Sigmoid colon (tissue), 6 donors: ENCODE measurements at regions not wholly inside any gene's neighbourhood (a gene's known extent, or its start where the extent isn't known, plus 50 kb on each side); places are given as distances from the start of the nearest gene placed in this dataset.

Experiments
- DNase-seq: peaks from one replicate; pipeline ENCODE4 v3.0.0-alpha.2; 2019
- H3K27ac ChIP-seq, 4 donors: fragments of 200-600 bp; sonication (generic); one replicate each; pipeline ENCODE4 v1.5.1; 2016 to 2019; ENCODE audit warnings: mild to moderate bottlenecking in 1 of 4
- H3K27me3 ChIP-seq, 3 donors: fragments of 200-600 bp; sonication (generic); one replicate each; pipeline ENCODE4 v1.5.1; 2019; ENCODE audit warnings: mild to moderate bottlenecking in 1 of 3
- H3K36me3 ChIP-seq, 4 donors: fragments of 200-600 bp; sonication (generic); one replicate each; pipeline ENCODE4 v1.5.1; 2016 to 2019
- H3K4me1 ChIP-seq, 4 donors: fragments of 200-600 bp; sonication (generic); one replicate each; pipeline ENCODE4 v1.5.1; 2017 to 2019
- H3K4me3 ChIP-seq, 4 donors: fragments of 200-600 bp; sonication (generic); one replicate each; pipeline ENCODE4 v1.5.1; 2017 to 2019; ENCODE audit warnings: mild to moderate bottlenecking in 2 of 4, moderate library complexity in 1 of 4
- H3K9me3 ChIP-seq, 4 donors: fragments of 200-600 bp in 3 of 4; sonication (generic) in 3 of 4; one replicate each; pipeline versions ENCODE4 v1.5.1 to v1.6.1; 2013 to 2019
- EP300 ChIP-seq, 4 donors: sonication (generic); formaldehyde crosslinking; IDR thresholded peaks; one replicate each; pipeline ENCODE4 v1.6.1; 2017; ENCODE audit warnings: antibody characterized with exemption in 4 of 4
- POLR2A ChIP-seq, 2 donors: fragments of 450-650 bp; IDR thresholded peaks; one replicate each; pipeline ENCODE4 v1.6.1; 2016; ENCODE audit warnings: antibody characterized with exemption in 2 of 2, mild to moderate bottlenecking in 2 of 2, moderate library complexity in 2 of 2
- POLR2AphosphoS5 ChIP-seq, 4 donors: sonication (generic); formaldehyde crosslinking; IDR thresholded peaks; one replicate each; pipeline ENCODE4 v1.6.1; 2017; ENCODE audit warnings: antibody characterized with exemption in 4 of 4
- WGBS, 2 donors: extraction: QIAGEN DNeasy Blood & Tissue Kit; methylation state at CpG; one replicate each; pipeline ENCODE4 v1.1.7; 2013; 5-methylcytosine and 5-hydroxymethylcytosine counted together
- intact Hi-C: fragments of 100-400 bp; cut with DNase I; formaldehyde crosslinking; loops from one replicate; pipeline ENCODE4 v1.15.1; 2023
- TF ChIP-seq, protein P1 (sequence below), 4 experiments: fragments of 450-650 bp in 3 of 4; fragments of 200-600 bp in 1 of 4; IDR thresholded peaks; one replicate each; pipeline ENCODE4 v1.5.1; 2016 to 2019; ENCODE audit warnings: antibody characterized with exemption in 4 of 4, mild to moderate bottlenecking in 3 of 4, moderate library complexity in 2 of 4
- donor health status: healthy with polysubstance abuse.
- donor health status: healthy.

DNA sequence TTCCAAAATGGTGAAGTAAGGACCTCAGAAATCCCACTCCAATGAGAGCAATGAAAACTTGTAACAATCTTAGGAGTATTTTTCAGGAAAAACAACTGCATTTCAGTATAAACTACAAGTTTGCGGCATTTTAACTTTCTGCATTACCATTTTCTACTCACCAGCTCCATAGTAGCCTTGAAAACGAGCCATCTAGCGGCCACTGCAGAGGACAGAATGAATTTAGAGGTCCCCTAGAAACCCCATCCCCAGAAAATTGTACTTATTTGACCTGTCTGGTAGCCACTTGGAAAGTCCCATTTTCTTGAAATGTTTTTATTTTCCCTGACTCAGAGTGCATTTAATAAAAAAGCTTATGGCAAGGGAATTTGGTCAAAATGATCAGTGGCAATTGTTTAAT is 205.4 kb upstream of the ITGA1 start:
- WGBS, 2 donors: 86 to 87% methylated on average over 3 of the region's 3 CpGs
- Histone ChIP-seq H3K27me3 (no peaks in the 10 kb centered on the region), H3K27ac (no peak overlapping the region), H3K4me3 (no peak overlapping the region), H3K36me3 (no peaks in the 10 kb centered on the region), H3K9me3 (no peaks in the 10 kb centered on the region), H3K4me1 (no peaks in the 10 kb centered on the region)
- TF ChIP-seq POLR2A (IDR thresholded peaks at IDR 0.05) (no peak), POLR2AphosphoS5 (IDR thresholded peaks at IDR 0.05) (no peak)
- TF ChIP-seq, protein P1, sequence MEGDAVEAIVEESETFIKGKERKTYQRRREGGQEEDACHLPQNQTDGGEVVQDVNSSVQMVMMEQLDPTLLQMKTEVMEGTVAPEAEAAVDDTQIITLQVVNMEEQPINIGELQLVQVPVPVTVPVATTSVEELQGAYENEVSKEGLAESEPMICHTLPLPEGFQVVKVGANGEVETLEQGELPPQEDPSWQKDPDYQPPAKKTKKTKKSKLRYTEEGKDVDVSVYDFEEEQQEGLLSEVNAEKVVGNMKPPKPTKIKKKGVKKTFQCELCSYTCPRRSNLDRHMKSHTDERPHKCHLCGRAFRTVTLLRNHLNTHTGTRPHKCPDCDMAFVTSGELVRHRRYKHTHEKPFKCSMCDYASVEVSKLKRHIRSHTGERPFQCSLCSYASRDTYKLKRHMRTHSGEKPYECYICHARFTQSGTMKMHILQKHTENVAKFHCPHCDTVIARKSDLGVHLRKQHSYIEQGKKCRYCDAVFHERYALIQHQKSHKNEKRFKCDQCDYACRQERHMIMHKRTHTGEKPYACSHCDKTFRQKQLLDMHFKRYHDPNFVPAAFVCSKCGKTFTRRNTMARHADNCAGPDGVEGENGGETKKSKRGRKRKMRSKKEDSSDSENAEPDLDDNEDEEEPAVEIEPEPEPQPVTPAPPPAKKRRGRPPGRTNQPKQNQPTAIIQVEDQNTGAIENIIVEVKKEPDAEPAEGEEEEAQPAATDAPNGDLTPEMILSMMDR (IDR thresholded peaks at IDR 0.05): no peak
- intact Hi-C loops: no loop called here
- DNase-seq: no peak

DNA sequence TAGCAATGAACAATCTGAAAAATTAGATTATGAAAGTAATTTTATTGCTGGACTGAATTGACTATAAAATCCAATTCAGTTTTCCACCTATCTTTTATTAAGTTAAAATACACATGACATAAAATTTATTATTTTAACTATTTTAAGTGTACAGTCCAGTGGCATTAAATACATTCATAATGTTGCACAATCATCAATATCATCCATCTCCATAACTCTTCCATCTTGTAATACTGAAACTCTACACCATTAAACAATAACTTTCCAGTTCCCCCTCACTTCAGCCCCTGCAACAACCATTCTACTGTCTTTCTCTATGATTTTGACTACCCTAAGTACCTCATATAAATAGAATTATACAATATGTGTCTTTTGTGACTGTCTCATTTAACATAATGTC is 200.6 kb upstream of the ITGA1 start:
- TF ChIP-seq POLR2AphosphoS5 (IDR thresholded peaks at IDR 0.05) (no peak), POLR2A (IDR thresholded peaks at IDR 0.05) (no peak), EP300 (IDR thresholded peaks at IDR 0.05) (no peak)
- TF ChIP-seq, protein P1 (IDR thresholded peaks at IDR 0.05): no peak
- H3K27ac ChIP-seq: no peak overlapping the region
- H3K4me3 ChIP-seq: no peak overlapping the region
- no peaks in the 10 kb centered on the region for H3K9me3 ChIP-seq
- DNase-seq: no peak
- no peaks in the 10 kb centered on the region for H3K27me3 ChIP-seq
- H3K36me3 ChIP-seq: no peaks in the 10 kb centered on the region
- intact Hi-C loops: no loop called here
- H3K4me1 ChIP-seq: no peaks in the 10 kb centered on the region

DNA sequence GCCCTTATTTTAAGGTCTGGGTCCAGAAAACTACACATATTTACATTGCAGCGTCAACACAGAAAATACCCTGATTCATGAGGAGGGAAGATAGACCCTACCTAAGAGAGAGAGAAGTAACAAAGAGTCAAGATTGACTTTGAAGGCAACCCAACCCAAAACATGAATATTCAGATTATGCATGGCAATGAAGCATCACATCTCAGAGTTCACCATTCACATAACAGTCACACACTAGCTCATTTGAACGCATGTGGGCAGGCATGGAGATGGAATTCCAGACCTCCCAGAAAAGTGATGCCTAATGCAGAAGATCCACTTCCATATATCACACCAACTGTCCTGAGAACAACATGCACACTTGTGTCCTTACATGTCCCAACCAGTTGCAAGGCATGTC is 190.1 kb upstream of the ITGA1 start:
- intact Hi-C loops: no loop called here
- no peak for DNase-seq
- 90 to 92% methylated on average over 2 of the region's 2 CpGs for WGBS, 2 donors
- H3K9me3 ChIP-seq: no peaks in the 10 kb centered on the region
- no peaks in the 10 kb centered on the region for H3K36me3 ChIP-seq
- H3K4me1 ChIP-seq: no peaks in the 10 kb centered on the region
- H3K4me3 ChIP-seq: no peak overlapping the region
- H3K27me3 ChIP-seq: no peaks in the 10 kb centered on the region
- TF ChIP-seq POLR2A (IDR thresholded peaks at IDR 0.05) (no peak), EP300 (IDR thresholded peaks at IDR 0.05) (no peak), POLR2AphosphoS5 (IDR thresholded peaks at IDR 0.05) (no peak)
- TF ChIP-seq, protein P1 (IDR thresholded peaks at IDR 0.05): no peak
- H3K27ac ChIP-seq: no peak overlapping the region

DNA sequence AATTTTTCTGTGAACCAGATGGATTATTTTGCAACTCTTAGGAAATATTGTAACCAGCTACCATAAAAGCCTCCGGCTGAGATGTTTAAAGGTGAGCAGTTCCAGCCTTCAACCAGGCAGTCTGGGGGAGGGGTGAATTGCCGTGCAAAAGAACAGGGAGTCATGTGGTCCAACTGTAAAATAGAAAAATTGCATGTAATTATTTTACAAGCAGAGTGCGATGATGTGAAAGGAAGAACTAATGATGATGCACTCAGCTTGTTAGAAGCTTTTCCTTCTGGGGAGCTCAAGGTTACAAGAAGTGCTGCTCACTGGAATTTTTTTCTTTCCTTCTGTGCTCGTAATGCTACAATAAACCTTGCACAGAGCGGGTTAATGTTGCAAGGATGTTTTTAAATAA is 188.7 kb upstream of the ITGA1 start:
- Histone ChIP-seq H3K4me3 (no peak overlapping the region), H3K9me3 (no peaks in the 10 kb centered on the region), H3K27me3 (no peaks in the 10 kb centered on the region), H3K36me3 (no peaks in the 10 kb centered on the region), H3K4me1 (no peaks in the 10 kb centered on the region), H3K27ac (no peak overlapping the region)
- 12 to 50% methylated on average over 5 of the region's 5 CpGs for WGBS, 2 donors
- TF ChIP-seq POLR2A (IDR thresholded peaks at IDR 0.05) (no peak), POLR2AphosphoS5 (IDR thresholded peaks at IDR 0.05) (no peak), EP300 (IDR thresholded peaks at IDR 0.05) (no peak)
- TF ChIP-seq, protein P1 (IDR thresholded peaks at IDR 0.05): no peak
- no peak for DNase-seq
- intact Hi-C loops: no loop called here

DNA sequence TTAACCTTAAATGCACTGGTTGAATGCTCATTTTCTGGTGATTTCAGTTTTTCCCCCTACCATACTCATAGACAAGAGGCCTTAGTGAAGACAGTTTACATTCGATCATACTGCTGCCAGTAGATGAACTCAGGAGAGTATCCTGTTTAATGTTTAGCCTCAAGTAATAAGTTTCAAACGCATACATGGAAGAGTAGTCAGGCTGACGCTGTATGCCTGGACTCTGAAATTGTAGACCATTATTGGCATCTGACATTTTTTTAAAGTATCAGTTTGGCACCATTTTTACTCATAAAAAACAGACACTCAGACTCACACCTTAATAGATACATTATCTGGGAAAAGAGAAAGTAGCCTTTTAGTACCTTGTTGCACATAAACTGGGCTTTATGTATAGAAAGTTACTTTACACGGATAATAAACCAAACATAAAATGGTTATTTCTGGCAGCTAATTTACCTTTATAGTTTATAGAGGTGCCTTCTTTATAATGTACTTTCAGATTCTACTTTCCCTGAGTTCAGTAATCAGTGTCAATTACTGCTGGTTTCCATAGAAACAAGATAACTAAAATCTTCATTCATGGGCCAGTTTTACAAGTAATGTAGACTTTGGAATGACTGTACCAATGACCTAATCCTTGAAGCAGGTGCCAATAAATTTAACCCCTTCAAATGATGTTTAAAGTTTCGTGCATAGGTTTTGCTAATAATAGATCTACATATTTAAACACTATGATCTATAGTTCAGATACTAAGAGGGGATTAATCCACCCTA is 183.8 kb upstream of the ITGA1 start:
- Histone ChIP-seq H3K27me3 (no peaks in the 10 kb centered on the region), H3K36me3 (no peaks in the 10 kb centered on the region), H3K4me3 (no peak overlapping the region), H3K9me3 (no peaks in the 10 kb centered on the region), H3K4me1 (no peaks in the 10 kb centered on the region), H3K27ac (no peak overlapping the region)
- intact Hi-C loops: no loop called here
- no peak for DNase-seq
- WGBS, 2 donors: 14 to 56% methylated on average over 5 of the region's 5 CpGs
- no peak for TF ChIP-seq POLR2AphosphoS5 (IDR thresholded peaks at IDR 0.05)
- TF ChIP-seq EP300 (IDR thresholded peaks at IDR 0.05): no peak
- TF ChIP-seq, protein P1 (IDR thresholded peaks at IDR 0.05): no peak
- no peak for TF ChIP-seq POLR2A (IDR thresholded peaks at IDR 0.05)
